Globus pallidus (tissue), 1 donor: ENCODE measurements at regions not wholly inside any gene's neighbourhood (a gene's known extent, or its start where the extent isn't known, plus 50 kb on each side); places are given as distances from the start of the nearest gene placed in this dataset.
"Not testable (repeated sequence)": the region's sequence is repeated elsewhere in the genome, so short reads cannot be mapped to it uniquely, and the experiment has no call there.

Experiments used
- DNase-seq: peaks from one replicate; pipeline ENCODE4 v3.0.0-alpha.2; 2015; ENCODE audit warnings: low spot score

DNA sequence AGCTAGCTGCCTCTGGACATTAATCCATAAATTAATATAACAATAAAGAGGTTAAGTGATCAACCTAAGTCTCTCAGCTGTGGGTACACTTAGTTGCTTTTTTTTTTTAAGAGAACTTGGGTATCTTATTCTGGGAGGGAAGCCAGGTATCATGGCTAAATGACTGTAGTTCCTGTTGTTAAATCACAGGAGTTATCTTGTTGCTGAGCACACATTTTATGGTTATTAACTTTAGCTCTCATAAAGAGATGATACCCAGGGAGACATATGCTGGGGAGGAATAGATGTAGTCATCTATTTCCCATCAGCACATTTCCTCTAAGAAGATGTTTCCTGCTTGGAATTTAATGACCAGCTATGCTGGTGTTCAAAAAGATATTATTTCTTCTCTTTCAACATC, 227.8 kb downstream of the PTGER3 start:
- DNase-seq = no peak

DNA sequence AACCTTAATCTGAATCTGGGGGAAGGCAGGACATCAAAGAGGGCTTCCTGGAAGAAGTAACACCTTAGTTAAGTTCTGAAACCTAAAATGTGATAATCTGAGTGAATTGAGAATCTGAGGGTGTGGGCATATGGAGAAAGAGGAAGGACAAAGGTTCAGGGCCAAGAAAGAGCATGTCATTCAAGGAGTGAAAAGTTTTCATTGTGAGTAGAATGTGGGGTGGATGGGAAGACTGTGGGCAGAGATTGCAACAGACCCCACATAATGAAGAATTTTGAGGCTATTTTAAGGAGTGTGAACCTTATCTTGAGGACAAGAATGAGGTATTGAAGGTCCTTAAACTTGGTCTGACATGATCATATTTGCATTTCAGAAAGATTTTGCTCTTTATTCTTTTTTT, 227.2 kb downstream of the PTGER3 start:
- no peak for DNase-seq

DNA sequence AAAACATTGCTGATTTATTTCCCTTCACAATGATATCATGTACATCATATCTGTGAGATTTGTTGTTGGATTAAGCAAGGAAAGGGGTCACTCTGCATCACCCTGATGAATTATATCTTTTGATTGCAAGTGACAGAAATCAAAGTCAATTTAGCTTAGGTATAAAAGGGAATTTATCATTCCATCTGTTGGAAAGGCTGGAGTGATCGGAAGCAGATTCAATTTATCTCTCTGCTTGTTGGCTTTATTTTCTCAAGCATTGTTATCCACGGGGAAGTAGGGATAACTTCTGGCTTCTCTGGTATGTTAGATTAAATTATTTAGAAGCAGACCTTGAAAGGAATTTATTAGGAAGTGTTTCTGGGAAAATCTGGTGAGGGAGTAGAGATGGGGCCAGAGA, 226.6 kb downstream of the PTGER3 start:
- DNase-seq = no peak

DNA sequence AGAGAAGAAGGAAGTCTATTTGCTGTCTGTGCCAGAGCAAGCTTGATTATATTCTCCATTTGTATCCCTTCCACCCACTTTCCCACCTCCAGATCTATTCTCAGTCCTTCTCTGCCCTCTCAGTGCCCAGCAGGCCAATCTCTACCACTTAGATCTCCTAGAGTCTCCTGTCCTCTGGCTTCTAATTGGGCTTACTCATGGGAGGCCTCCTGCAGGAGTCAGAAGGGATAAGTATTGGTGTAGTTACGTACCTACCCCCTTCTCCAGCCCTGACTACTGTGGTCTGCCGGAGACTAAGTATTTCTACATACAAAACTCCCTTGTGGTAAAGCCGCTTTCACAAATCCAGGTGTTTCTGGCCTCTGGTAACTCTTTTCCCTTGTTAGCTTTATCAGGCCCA, 221.2 kb downstream of the PTGER3 start:
- DNase-seq = no peak

DNA sequence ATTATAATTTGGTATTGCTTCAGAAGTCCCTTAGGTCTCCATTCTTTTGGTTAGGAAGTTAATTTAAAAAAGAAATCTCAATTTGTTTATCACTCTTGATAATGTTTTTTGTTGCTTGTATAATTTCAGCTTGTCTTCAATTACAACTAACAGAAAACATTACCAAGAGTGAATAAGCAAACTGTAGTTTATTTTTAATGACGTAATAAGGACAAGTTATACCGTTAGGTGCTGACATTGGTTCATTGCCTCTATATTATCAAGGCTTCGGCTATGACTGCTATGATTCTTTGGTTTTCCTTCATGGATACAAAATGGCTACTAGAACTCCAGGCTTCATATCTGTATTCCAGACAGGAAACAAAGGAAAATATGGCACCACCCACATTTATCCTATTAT, 220.6 kb downstream of the PTGER3 start:
- no peak for DNase-seq

DNA sequence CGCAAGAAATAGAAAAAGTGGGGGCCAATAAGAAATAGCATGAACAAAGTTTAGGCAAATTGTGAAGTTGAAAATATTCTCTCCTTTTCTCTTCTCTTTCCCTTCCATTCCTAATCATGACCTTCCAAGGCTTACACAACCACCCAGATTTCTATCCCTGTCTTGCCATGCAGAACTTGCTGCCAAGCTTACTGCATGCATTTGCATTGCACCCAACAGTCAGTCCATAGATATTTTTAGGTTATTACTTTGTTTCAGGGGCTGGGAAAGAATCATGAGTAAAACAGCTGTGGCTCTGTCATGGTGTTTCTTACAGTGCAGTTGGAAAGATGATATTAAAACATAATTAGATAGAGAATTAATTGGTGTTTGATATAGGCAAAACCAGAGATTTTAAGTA, 219.4 kb downstream of the PTGER3 start:
- DNase-seq = no peak

DNA sequence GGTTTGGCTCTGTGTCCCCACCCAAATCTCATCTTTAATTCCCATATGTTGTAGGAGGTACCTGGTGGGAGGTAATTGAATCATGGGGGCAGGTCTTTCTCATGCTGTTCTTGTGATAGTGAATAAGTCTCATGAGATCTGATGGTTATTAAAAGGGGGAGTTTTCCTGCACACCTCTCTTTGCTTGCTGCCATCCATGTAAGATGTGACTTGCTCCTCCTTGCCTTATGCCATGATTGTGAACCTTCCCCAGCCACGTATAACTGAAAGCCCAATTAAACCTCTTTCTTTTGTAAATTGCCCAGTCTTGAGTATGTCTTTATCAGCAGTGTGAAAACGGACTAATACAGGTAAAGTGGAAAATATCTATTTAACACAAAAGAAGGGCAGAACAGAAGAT, 213.3 kb downstream of the PTGER3 start:
- not testable (repeated sequence) for DNase-seq

DNA sequence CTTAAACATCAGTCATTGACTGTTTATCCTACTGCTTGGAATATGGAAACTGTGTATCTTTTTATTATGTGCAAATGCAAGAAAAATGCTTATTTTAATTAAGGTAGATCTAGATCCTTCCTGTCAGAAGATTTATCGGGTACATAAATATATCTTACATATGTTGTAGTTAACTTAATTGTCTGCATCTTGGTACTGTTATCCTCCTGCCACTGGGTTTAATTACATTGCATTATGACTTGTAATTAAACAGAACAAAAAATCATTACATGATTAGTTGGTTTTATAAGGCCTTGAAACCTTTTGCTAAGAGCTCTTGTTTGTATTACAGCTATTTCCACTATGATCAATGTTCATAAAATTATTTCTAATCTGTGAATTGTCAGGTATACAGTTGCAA, 211.2 kb downstream of the PTGER3 start:
- no peak for DNase-seq

DNA sequence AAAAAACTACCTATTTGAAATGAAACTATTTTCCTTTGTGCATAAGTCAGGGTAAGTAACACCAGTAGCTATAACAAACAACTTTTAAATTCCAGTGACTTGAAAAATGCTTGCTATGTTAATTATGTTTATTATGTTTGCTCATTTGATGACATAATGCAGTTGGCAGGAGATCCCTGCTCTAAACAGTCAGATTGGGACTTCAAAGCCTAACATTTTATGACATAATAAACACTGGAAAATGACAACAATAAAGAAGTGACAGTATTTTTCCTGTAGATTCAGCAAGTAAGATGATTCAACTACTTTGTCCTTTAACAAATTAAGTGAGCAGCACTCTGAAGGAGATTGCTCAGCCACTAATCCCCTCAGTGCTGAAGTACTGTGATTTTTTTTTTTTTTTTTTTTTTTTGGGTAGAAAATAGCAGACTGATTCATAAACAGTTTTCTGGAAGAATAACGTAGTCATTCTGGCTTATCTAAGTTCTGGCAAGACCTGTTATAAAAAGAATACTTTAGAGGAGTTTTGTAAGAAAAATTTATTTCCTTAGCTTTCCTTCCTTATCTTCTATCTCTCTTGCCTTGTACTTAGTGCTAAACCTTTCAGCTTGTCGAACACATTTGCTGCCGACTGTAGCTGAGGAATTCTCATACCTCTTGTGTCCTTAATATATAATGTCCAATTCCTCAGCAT, 207.2 kb downstream of the PTGER3 start:
- no peak for DNase-seq

DNA sequence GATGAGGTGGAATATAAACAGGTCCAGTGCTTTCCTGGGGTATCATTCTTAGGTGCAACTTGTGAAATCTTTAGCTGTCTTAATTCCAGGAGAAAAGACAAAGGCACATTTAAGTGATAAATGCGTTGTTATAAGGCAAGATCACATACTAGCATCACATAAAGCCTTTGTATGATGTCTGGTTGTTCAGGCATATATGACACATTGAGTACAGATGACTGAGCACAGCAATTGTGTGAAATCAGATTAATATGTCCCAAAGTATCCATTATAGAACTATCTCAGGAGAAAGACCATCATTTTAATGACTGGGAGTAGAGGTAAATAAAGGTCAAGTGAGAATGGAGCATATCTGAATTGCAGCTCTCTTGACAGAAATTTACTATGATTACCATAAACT, 205.1 kb downstream of the PTGER3 start:
- no peak for DNase-seq

DNA sequence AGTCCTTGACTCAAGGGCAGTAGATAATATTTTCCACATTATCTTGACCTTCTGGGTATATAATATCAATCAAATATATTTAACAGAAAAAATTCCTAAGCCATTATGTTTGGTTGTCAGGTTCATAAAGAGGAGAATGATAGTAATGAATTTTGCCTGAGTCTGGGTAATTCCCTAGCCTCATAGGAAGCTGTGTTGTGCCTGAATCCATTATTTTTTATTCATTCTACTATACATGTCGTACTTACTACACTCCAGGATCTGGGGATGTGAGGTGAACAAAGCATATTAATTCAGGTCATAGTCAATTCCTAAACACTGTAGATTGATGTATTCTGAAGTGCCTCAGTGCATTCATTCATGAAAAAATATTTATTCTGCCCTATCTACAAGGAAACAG, 204.2 kb downstream of the PTGER3 start:
- DNase-seq = no peak

DNA sequence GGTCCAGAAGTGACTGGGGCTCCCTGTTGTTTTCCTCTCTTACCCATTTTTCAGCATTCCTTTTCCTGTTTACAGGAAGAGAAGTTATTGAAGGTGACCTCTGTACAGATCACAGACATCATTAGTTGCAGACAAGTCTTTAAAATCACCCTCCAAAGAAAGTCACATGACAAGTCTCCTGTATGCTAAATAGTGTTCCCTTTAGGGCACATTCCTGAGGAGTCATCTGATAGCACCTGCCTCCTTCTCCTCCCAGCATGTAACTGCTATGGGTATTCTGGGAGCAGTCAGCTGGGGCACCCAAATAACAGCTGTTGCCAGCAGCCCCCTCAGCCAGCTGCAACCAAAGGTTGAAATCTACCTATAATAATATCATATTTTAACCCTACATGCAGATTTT, 200.6 kb downstream of the PTGER3 start:
- DNase-seq = no peak

DNA sequence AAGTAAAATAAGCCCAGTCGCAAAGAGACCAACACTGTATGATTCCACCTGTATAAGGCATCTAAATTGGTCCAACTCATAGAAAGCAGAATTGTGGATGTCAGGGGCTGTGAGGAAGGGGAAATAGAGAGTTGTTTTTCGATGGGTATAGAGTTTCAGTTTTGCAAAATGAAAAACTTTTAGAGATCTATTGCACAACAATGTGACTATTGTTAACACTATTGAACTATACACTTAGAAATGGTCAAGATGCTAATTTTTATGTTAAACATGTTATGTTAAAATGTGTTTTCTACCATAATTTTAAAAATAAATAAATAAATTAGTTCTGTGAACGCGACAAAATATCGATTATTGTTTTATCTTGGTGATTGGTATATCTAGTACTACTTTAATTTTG, 192.4 kb downstream of the PTGER3 start:
- no peak for DNase-seq

DNA sequence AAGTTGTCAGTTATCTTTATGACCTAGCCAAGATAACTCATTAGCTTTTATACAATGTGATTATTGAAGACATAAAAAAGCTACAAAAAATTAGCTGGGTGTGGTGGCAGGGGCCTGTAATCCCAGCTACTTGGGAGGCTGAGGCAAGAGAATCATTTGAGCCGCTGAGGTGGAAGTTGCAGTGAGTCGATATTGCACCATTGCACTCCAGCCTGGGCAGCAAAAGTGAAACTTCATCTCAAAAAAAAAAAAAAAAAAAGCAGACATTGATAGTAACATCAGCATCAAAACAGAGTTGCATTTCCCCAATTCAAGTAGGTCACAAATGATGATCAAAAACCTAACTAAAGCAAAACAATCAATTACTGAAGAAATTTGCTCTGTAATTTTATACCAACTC, 191.4 kb downstream of the PTGER3 start:
- no peak for DNase-seq

DNA sequence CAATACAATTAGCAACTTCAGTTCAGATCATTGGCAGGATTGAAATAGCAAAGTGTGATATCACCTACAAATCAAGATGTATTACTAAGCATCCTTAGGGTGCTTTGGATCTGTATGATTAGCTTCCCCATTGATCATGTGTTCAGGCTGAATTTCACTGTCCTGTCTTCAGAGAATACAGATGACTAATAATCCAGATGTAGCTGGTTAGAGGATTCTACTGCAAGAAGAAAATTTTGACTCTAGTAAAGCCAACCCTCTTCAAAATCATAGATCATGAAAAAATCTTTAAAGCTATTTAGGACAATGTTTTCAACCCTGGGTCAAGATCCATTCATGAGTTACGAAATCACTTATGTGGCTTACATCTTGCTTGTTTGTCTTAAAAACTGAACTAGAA, 184.4 kb downstream of the PTGER3 start:
- no peak for DNase-seq

DNA sequence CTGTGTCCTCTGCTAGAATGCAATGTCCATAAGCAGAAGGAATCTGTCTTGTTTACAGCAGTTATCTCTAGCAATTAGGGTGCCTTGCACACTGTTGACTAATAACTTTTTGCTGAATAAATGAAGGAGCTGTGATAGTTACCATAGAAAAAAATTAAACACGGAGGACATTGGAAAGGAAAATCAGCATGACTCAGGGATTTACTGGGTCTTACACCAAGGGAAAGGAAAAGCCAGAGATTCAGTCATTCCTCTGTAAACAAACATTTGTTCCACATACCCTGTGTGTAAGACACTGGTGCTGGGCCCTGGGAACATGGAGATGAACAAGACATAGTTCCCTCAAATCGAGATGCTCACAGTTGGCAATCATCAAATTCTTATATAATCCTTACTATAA, 183.3 kb downstream of the PTGER3 start:
- DNase-seq = no peak

DNA sequence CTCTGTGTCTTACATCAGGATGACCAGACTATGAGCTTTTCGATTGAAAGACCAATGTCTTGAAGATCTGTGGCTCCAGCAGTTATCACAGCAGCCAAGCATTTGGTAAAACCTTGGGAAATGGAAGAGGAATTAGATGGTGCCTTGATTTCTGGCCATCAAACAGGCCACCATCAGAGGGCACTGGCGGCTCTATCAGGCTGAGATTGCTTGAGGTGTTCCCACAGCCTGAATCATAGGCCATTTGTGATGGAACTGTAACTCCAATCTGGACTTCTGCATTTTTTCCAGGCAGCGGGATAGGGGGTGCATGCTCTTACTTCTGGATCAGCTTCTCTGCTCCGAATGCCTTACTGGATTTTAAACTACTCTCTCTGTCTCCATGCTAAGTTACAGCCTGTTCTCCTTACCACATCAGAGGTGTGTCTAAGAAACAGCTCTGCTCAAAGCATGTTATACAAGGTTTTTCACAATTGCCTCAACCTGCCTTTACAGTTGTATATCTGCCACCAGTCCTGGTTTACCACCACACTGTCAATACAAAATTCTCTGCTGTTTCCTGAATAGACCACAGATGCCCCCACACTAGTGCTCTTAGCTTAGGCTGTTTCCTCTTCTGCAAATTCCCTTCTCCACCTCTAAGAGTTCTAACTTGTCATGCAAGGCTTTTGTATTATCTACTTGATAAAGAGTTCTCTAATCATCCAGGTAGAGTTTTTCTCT, 180.9 kb downstream of the PTGER3 start:
- no peak for DNase-seq

DNA sequence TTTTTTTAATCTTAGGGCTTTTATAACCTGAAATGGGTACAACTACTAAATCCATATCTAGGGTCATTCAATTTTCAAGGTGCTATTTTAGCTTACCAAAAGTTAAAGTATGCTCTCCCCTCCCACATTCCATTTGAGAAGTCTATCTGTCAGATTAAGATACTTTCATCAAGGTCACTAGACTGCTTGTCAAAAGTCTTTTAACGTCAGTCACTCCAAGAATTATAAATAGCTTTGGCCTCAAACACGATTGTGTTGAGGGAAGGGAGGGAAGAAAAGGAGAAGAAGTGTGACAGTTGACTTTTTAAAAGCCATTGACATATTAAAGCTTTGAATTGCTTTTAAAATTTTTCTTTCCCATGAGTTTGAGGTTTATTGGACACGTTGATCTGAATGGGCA, 175.8 kb downstream of the PTGER3 start:
- no peak for DNase-seq

DNA sequence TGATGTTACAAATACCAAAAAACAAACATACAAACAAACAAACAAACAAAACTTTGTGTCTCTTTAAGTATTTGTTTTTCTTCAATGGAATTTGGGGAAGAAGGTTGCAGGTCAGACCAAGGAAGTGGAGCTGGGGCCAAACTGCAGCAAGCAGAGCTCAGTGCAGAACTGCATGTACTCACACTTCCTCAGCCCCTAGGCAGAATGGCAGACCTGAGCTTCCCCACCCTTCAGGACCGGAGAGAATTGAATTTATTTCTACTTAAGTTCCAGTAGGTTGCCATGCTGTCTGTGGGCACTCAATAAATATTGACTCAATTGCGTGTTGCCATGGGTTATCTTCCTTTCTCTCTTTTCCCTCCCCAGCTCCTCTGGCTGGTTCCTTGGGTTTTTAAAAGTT, 173.6 kb downstream of the PTGER3 start:
- DNase-seq = no peak

DNA sequence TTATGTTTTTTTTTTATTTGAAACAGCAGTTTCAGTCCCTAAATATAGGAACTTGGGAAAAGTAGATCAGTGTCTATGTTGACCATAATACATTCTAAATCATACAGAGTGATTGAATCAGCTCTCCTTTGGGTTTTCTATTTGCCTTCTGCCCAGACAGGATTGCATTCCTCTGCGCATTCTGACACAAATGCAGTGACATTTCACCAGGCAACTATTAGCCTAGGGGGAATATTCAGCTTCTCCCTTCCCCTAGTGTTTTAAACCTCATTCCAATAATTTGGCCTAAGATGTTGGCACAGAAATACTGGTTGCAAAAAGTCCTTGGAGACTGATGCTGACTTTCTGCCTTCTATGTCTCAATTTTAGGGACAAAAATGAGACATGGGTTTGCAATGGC, 172.8 kb downstream of the PTGER3 start:
- no peak for DNase-seq

DNA sequence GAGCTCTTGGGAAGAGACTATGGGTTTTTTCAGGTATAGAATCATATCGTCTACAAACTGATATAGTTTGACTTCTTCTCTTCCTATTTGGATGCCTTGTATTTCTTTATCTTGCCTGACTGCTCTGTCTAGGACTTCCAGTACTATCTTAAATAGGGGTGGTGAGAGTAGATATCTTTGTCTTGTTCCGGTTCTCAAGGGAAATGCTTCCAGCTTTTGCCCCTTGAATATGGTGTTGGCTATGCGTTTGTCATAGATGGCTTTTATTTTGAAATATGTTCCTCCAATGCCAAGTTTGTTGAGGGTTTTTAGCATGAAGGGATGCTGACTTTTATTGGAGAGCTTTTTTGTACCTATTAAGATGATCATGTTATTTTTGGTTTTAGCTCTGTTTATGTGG, 170.3 kb downstream of the PTGER3 start:
- DNase-seq = no peak

DNA sequence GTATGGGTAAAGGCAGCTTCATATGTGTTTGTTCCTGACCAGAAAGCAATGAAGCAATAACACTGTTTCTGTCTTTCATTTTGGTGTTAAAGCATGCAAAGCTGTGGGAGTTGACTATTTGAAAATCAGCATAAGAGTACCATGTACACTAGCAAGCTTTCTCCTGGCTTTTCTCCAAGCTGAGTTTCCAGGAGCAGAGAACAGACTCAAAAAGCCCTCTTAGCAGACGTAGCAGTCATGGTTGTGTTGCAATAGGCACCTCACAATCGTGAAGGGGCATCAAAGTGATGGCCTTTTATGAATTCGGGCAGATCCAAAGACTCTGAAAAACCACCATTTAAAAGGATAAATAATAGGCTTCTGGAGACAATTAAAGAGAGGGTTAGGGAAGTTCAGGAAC, 159.7 kb downstream of the PTGER3 start:
- no peak for DNase-seq

DNA sequence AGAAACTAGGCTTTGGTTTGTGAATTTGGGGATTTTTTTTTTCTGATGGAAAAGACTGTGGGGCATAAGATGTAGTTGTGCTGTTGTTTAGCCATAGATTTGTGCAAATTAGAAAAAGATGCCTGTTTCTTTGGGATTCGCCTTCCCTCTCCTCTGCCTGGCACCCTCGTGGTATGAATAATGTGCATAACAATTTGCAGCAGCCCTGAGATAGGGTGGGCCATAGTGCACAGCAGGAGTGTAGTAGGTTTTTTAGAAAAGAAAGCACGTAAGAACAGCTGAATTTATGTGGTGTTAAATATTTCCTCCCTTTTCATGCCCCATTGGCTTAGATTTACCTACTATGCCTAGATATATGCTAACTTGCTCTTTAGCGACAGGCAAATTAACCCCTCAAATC, 158.9 kb downstream of the PTGER3 start:
- DNase-seq = no peak

DNA sequence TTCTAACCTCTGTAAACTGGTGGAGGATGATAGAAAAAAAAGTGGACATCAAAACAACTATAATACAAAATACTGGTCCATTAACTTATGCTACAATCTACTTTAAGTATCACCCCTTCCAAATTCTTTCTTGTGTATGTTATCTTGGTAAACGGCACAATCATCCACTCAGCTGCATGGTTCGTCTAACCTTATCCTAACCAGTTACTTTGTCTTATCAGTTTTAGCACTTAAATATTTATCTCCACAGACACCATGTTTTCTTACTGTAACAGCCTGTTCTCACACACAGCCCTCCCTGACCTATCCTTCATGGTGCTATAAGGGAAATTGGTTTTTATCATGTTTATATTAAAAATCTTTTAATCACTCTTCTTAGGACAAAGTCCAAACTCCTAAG, 157.2 kb downstream of the PTGER3 start:
- DNase-seq = no peak
